GM19193 (cell line): ENCODE measurements at regions not wholly inside any gene's neighbourhood (a gene's known extent, or its start where the extent isn't known, plus 50 kb on each side); places are given as distances from the start of the nearest gene placed in this dataset.

ENCODE experiments used
- POLR2A ChIP-seq: IDR thresholded peaks from 4 replicates; pipeline ENCODE4 v1.6.1; 2011; ENCODE audit not compliant: insufficient read depth, insufficient read length; ENCODE audit errors: extremely low read depth

DNA sequence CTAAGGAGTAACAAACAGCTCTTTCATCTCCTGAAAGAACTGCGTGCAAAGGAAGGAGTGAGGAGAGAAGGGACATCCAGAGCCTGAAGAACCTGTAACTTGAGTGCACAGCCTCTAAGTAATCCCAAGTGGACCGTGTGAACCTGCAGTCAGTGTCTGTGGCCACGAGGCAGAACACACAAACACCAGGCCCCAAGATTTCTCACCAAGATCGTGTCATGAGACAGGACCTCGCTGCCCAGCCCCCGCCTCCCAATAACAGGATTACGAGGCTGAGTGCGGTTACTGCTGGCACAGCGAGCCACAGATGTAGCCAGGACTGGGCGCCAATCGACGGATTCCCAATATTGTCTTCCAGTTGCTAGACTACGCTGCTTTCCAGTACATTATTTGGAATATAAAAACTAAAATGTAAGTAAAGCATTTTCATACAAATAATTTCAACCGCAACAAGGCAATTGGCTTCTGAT lies 101.3 kb upstream of the SLC25A33 start:
- TF ChIP-seq POLR2A, result no peak

- no peak for TF ChIP-seq POLR2A
Measured at GRCh38 chr1:9438431-9439073, 100.7 kb upstream of the SLC25A33 start.

DNA sequence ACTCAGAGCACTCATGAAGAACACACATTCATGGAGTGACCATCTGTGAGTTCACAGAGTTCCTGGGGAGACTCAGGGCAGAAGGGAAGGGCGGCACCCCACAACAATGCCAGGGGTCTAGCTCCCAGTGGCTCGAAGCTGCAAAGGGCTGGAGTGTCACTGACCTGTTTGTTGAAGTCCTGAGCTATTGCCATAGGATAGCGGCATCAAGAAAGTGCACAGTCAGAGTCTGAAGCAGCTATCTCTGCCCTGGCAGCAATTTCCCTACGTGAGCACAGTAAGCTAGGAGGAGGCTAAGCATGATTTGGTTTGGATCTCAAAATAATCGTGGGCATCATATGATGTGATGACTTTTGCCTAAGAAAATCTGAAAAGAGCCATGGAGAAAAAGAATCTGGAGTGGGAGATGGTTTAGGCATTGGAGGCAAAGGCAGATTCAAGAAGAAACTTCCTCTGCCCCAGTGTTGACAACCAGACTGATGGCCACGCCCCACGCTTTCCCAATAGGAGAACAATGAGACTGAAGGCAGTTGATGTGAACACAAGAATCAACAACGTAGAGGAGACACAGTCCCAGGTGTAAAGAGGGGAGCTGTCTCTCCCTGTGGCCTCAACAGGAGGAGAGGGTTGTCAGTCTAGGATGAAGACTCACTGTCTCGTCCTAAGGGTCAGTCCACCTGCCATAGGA lies 100.0 kb upstream of the SLC25A33 start:
- TF ChIP-seq POLR2A, result no peak

DNA sequence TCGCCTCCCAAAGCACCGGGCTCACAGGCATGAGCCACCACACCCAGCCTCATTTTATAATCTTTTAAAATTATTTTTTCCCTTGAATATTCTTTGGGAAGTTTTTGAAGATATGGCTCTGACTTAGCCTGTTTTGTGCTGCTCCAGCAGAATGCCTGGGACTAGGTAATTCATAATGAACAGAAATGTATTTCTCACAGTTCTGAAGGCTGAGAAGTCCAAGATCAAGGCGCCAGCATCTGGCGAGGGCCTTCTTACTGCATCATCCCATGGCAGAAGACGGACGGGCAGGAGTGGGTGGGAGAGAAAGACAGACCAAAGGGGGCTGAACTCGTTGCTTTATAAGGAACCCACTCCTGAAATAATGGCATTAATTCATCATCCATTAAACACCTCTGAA lies 99.0 kb upstream of the SLC25A33 start:
- no peak for TF ChIP-seq POLR2A

DNA sequence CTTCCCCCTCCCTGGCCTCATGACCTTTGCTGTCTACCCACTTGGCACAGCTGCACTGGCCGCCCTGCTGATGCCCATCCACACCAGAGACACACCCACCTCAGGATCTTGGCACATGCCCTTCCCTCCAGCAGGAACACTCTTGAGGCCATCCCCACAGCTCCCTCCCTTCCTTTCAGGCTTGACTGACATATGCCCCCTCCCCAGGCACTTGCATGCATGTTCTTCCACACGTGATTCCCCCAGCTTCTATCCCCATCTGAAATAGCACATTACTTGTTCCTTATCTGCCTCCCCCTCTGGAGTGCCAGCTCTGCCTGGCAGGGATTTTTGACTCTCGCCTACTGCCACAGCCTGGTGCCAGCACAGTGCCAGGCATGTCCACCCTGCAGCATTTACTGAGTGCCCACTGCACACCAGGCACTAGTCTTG lies 98.5 kb upstream of the SLC25A33 start:
- no peak for TF ChIP-seq POLR2A

GRCh38 chr1:9441451-9442133 lies 97.7 kb upstream of the SLC25A33 start:
- TF ChIP-seq POLR2A, result no peak

DNA sequence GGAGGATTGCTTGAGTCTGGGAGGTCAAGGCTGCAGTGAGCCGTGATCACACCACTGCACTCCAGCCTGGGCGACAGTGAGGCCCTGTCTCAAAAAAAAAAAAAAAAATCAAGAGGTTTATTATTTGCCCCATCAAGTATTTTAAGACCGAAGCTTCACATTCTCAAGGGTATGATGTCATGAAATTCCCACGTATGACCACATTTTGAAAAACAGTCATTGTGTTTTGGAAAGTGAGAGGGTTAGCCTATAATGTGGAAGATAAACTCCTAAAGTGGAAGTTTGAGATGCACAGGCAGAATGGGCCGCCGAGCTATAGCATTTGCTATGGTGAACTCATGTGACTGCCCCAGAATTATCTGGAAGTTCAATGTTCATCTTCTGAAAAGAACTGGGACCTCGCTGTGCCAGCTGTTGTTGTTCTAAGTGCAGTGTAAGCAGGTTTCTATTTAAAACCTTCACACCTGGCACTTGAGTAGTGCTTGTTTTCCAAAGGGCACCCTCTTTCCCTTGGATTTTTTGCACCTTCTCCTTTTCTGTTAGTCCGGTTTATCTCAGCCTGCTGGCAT lies 96.9 kb upstream of the SLC25A33 start:
- TF ChIP-seq POLR2A, result no peak

DNA sequence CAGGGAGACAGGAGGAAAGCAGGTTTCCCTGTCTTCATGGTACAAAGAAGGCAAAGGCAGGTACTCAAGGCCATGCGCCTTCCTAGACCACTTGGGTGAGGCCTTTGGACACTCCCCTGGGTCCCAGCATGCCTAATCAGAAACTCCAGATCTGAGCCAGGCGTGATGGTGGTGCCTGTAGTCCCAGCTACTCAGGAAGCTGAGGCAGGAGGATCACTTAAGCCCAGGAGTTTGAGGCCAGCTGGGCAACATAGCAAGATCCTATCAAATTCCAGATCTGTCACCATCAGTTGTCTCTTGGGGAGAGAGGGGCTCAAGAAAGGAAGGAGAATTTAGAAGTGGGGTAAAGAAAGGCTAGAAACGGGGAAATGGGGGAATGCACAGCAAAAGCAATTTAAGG lies 96.3 kb upstream of the SLC25A33 start:
- no peak for TF ChIP-seq POLR2A

- TF ChIP-seq POLR2A, result no peak
Measured at GRCh38 chr1:9443913-9444445, 95.3 kb upstream of the SLC25A33 start.

GRCh38 chr1:9444532-9444931 lies 94.7 kb upstream of the SLC25A33 start:
- TF ChIP-seq POLR2A, result no peak

DNA sequence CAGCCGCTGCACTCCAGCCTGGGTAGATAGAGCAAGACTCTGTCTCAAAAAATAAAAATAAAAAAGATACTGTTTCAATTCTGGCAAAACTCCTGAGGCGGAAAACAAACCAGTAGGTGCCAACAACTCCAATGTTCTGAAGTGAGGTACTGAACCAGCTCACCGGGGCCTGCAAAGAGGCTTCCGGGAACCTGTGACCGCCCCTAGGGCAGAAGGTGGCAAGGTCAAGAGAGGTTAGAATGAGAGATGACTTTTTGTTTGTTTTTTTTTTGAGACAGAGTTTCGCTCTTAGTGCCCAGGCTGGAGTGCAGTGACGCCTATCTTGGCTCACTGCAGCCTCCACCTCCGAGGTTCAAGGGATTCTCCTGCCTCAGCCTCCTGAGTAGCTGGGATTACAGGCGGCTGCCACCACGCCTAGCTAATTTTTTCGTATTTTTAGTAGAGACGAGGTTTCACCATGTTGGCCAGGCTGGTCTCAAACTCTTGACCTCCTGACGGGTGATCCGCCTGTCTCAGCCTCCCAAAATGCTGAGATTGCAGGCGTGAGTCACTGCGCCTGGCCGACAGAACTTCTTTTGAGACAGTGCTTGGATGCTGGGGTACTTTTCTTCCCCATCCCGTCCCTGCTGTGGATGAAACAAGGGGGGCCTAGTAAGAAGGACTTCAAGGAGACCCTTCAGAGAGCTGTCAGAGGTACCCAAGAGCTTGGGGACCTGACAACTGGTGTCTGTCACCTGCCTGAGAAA lies 91.9 kb upstream of the SLC25A33 start:
- TF ChIP-seq POLR2A, result no peak

DNA sequence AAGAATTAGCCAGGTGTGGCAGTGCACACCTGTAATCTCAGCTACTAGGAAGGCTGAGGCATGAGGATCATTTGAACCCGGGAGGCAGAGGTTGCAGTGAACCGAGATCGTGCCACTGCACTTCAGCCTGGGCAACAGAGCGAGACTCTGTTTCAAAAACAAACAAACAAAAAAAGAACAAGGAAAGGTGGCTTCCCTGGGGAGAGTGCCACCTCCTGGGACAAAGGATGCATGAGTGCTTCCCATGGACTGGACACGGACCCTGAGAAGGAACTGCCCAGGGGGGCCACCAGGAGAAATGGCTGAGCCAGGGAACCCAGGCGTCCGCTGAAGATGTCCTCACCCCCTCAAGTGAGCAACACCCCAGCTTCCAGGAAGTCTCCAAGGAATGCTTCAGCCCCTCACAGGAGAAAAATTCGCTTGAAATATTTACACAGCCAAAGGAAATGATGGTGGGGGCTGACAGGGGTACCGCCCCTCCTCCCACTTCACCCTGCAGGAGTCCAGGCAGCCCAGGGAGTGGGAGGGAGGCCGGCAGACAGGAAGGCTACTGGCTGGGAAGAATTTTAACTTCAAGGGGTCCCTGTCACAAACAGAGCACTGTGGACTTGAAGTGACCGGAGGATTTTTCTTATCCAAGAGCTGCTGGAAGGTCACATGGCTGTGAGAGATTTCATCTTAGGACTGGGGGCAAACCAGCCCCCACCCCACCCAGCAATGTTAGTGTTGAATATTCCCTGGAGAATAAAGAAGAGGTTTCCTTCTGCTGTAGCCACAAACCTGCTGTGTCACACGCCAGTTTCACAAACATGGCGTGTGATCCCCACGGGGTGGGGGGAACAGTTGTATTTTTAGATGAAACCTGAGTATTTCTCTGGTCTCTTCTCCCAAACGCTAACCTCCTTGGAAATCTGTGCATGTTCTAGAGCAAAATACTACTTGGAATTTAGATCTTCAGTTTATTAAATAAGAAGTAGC lies 90.8 kb upstream of the SLC25A33 start:
- TF ChIP-seq POLR2A, result no peak

DNA sequence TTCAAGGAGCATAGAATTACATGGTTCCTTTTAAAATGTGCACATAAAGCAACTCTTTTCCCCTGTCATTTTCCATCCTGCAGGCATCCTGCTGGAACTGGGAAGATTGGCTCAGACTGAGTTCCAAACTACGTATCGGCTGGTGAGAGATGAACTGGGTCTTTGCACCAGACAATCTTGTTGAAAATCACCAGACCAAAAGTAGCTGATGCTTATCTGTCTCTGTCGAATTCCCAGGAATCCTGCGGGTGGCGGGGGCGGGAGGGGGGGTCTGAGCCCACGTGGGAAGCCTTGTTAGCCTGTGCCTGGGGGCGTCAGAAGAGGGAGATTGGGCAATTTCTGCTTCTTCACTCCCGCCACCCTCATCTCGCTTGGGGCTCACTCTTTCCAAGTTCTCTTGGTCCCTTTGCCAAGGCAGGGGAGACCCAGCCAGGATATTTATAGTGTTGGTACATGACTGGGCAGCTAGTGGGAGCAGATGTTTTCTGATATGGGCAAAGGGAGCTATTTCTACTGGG lies 90.1 kb upstream of the SLC25A33 start:
- no peak for TF ChIP-seq POLR2A
